T47D (cell line): ENCODE measurements at regions not wholly inside any gene's neighbourhood (a gene's known extent, or its start where the extent isn't known, plus 50 kb on each side); places are given as distances from the start of the nearest gene placed in this dataset.

Experiments used
- DNase-seq, 2 experiments: peaks; one replicate each; pipeline versions ENCODE4 v3.0.0 to v3.0.0-alpha.2; 2011 to 2012; ENCODE audit warnings: low read depth in 1 of 2, low spot score in 1 of 2
- JUND ChIP-seq: IDR thresholded peaks from 2 replicates; pipeline ENCODE4 v1.6.1; 2012; ENCODE audit warnings: low read depth
- in situ Hi-C: cut with HindIII; loops from 2 replicates; pipeline ENCODE4 v1.10.0; 2016; ENCODE audit warnings: low sequenced_read_pairs, low pct_unique_long_range_greater_than_20kb

DNA sequence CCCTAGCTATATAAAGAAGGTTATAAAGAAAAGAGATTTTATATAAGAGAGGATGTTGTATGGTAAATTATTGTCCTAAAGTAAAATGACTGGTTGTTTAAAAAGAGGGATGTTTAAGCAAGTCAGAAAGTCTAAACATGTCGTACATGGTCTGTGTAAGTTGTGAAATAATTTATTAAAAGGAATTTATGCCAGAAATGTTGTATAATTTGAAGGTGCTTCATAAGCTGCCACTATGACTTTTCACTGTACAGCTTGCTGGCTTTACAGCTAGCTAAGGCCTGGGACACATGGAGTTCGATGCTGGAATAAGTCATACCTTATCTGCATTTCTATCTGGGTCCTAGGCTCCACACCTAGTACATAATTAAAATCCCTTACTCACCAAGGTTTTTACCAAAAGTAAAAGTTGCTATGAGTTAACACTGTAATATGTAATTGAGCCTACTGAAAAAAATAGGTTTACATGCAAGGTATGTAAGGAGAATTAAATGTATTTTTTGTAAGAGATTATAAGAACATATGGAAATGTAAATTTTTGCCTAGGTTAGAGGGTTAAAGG is 59.0 kb upstream of the EDEM3 start:
- no peak for TF ChIP-seq JUND
- in situ Hi-C loops, result no loop called here
- no peak for DNase-seq

DNA sequence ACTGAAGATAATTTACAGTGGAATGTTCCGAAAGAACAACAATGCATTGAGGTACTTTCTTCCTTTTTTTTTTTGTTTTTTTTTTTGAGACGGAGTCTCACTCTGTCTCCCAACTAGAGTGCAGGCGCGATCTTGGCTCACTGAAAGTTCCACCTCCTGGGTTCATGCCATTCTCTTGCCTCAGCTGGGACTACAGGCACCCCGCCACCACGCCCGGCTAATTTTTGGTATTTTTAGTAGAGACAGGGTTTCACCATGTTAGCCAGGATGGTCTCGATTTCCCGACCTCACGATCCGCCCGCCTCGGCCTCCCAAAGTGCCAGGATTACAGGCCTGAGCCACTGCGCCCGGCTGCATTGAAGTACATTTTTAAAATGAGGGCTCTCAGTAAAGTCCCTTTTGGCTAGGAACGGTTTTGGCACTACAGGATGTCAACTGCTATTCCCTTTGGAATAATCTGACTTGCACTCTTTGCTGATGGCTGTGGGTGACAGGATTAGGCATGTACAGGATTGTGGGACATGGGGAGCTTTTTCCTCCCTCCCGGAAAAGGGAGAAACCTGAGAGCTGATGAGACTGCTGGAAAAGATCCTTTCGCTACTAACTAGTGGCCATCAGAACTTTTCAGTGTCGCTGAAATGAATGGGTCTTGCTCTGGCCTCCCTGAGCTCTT is 56.9 kb upstream of the EDEM3 start:
- in situ Hi-C loops, result no loop called here
- TF ChIP-seq JUND, result no peak
- DNase-seq, result no peak

DNA sequence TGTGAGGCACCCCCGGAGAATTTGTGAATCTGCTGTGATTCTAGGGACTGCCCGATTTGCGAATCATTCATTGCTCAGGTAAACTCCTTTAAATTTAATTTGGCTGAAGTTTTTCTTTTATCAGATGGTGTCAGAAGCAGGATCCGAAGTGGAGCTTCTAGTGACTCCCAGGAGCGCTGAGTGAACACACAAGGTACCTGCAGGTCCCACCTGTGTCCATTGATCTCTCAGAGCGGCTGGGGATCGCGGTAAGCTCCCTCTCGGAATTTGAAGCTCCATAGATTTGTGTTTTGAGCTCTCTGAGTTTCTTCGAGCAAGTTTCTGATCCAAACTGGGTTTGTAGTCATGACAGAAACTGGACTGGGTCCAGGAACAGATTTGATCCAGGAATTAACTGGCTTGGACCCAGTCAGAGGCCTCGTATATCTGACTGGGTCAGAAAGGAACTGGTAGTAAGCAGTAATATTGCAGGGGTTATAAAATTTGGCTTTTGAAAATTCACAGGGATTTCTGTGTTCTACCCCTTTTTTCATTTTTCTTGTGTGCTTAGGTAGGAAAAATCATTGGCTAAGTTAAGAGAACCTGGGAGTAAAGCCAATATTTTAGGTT is 56.2 kb upstream of the EDEM3 start:
- in situ Hi-C loops, result no loop called here
- TF ChIP-seq JUND, result no peak
- DNase-seq, result no peak

DNA sequence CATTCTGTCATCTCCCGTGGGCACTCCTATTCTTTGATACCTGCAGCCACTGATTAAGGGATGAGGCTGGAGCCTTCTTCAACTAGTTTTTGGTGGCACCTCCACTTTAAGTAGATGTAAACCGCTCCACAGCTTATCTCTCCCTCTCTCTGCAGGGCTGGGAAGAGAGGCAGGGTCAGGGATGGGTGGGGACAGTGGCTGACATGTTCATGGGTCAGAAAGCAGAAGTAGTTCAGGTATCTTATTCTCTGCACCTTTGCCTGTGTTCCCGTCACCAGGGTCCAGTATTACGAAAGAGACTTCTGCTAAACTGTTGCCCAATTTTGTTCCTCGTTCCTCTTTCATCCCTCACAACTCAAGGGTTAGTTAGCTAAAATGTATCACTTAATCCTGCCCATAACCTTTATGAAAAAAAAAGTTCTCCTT is 51.7 kb upstream of the EDEM3 start:
- no peak for DNase-seq
- in situ Hi-C loops, result no loop called here

DNA sequence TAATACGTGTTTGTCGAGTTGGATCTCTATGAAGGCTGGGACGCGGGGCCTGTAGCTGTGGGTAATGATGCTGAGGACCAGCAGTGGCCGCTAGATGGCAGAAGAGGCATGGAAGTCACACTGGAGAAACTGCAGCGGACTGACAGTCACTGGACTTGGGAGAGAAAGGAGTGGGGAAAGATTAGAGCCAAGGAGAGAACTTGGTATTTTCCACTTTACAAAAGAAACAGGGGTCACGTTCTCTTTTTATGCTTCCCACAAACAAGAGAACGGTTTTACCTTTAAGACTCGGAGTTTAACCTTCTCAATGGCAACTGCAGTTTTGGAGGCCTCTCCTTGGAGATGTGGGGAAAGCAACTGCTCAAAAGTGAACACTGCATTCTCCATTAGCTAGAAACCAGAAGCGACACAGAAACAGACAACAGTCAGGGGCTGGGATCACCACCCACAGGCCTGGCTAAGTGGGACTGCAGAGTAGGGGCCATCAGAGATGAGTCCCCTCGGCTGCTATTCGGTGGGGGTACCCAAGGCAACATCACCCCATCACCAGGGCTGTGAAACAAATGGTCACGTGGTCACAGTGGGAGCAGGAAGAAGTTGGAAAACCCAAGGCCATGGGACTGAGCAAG is 51.1 kb upstream of the EDEM3 start:
- TF ChIP-seq JUND, result no peak
- peak; percentile 76 to 93 for DNase-seq
- in situ Hi-C loops, result no loop called here

More for the DNA sequence above, 51.7 kb upstream of the EDEM3 start:
- TF ChIP-seq JUND, result no peak
